SJCRH30 (cell line): ENCODE measurements at regions not wholly inside any gene's neighbourhood (a gene's known extent, or its start where the extent isn't known, plus 50 kb on each side); places are given as distances from the start of the nearest gene placed in this dataset.
A peak's percentile ranks its signal among the peaks of the same experiment; 100 is the strongest.
"Not testable (repeated sequence)": the region's sequence is repeated elsewhere in the genome, so short reads cannot be mapped to it uniquely, and the experiment has no call there.

Experiments used
- DNase-seq, 2 experiments: peaks; one replicate each; pipeline ENCODE4 v3.0.0-alpha.2; 2015 to 2020
- H3K27ac ChIP-seq: fragments of 250-450 bp; sonication (Bioruptor Pico); 2 replicates; pipeline ENCODE4 v1.5.1; 2020; ENCODE audit warnings: mild to moderate bottlenecking, moderate library complexity
- H3K27me3 ChIP-seq: fragments of 250-450 bp; sonication (Bioruptor Pico); 2 replicates; pipeline ENCODE4 v1.5.1; 2020; ENCODE audit warnings: mild to moderate bottlenecking, moderate library complexity
- H3K36me3 ChIP-seq: fragments of 250-450 bp; sonication (Bioruptor Pico); 2 replicates; pipeline ENCODE4 v1.5.1; 2020; ENCODE audit warnings: mild to moderate bottlenecking, moderate library complexity
- H3K4me1 ChIP-seq: fragments of 250-450 bp; sonication (Bioruptor Pico); 2 replicates; pipeline ENCODE4 v1.5.1; 2020; ENCODE audit warnings: mild to moderate bottlenecking, moderate library complexity
- H3K4me3 ChIP-seq: fragments of 250-450 bp; sonication (Bioruptor Pico); 2 replicates; pipeline ENCODE4 v1.5.1; 2020; ENCODE audit warnings: mild to moderate bottlenecking, moderate library complexity
- H3K9me3 ChIP-seq: fragments of 250-450 bp; sonication (Bioruptor Pico); replicated peaks from 2 replicates; pipeline ENCODE4 v1.5.1; 2020; ENCODE audit warnings: mild to moderate bottlenecking, moderate library complexity

DNA sequence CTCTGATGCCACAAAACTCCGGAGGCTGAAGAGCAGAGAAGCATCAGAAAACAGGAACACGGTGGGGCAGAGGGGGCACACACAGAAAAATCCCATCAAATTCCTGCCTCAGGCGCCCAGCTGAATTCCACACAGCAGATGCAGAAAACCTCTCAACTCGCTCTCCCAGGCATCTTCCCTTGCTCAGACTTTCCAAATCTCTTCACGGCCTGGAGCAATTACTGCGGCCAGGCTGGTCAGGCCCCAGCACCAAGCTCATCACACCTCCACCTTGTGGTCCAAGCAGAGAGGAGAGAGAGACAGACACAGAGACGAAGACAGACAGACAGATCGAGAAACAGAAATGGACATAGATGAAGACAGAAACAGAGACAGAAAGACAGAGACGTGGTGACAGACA lies 89.0 kb downstream of the NCOR2 start:
- peaks cover 7% of the 10 kb centered on the region for H3K9me3 ChIP-seq
- H3K4me3 ChIP-seq, result no peak overlapping the region
- no peaks in the 10 kb centered on the region for H3K27me3 ChIP-seq
- H3K36me3 ChIP-seq, result peaks cover 52% of the 10 kb centered on the region
- peaks cover 40% of the 10 kb centered on the region for H3K4me1 ChIP-seq
- DNase-seq, result no peak
- no peak overlapping the region for H3K27ac ChIP-seq

DNA sequence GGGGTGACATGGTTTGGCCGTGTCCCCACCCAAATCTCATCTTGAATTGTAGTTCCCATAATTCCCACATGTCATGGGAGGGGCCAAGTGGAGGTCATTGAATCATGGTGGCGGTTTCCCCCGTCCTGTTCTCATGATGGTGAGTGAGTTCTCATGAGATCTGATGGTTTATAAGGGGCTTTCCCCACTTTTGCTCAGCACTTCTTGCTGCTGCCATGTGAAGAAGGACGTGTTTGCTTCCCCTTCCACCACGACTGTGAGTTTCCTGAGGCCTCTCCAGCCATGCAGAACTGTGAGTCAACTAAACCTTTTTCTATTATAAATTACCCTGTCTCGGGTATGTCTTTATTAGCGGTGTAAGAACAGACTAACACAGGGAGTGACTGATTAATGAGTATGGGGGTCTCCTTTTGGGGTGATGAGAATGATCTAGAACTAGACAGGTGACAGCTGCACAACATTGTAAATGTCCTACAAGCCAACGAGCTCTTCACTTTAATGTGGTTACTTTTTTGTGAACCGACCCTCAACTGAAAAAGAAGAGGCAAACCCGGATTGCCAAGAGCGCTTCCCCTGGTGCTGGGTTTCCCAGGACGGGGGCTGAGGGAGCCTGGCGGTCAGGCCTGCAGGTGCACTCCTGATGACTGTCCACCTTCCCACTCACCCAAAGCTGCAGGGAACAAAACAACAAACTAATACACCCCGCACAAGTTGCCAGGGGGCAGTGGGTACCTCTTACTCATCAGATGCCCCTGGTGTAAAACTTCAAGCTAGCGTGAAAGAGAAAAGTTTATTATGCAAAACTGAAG lies 90.1 kb downstream of the NCOR2 start:
- Histone ChIP-seq H3K27me3 (no peaks in the 10 kb centered on the region), H3K4me1 (peaks cover 40% of the 10 kb centered on the region), H3K4me3 (no peak overlapping the region), H3K36me3 (peaks cover 60% of the 10 kb centered on the region), H3K9me3 (peaks cover 14% of the 10 kb centered on the region), H3K27ac (no peak overlapping the region)
- DNase-seq, result no peak

DNA sequence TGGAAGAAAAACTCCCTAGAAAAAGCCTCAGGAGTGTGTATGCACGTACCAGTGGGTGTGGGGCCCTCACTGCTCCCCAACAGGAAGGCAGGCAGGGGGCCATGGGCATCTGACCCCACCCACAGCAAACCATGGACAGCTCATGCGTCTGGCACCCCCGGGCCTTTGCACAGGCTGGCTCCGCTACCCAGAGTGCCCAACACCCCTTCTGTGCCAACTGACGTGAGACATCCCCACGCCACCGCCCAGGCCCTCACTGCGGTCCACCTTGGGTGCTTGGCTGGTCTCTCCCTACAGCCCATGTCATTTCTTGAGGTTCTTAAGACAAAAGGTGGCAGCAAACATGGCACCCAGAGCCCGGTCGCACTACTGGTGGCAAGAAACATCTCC lies 91.4 kb downstream of the NCOR2 start:
- Histone ChIP-seq H3K4me1 (peaks cover 36% of the 10 kb centered on the region), H3K27ac (no peak overlapping the region), H3K27me3 (no peaks in the 10 kb centered on the region), H3K36me3 (peaks cover 69% of the 10 kb centered on the region), H3K4me3 (no peak overlapping the region), H3K9me3 (peaks cover 14% of the 10 kb centered on the region)
- DNase-seq, result no peak

DNA sequence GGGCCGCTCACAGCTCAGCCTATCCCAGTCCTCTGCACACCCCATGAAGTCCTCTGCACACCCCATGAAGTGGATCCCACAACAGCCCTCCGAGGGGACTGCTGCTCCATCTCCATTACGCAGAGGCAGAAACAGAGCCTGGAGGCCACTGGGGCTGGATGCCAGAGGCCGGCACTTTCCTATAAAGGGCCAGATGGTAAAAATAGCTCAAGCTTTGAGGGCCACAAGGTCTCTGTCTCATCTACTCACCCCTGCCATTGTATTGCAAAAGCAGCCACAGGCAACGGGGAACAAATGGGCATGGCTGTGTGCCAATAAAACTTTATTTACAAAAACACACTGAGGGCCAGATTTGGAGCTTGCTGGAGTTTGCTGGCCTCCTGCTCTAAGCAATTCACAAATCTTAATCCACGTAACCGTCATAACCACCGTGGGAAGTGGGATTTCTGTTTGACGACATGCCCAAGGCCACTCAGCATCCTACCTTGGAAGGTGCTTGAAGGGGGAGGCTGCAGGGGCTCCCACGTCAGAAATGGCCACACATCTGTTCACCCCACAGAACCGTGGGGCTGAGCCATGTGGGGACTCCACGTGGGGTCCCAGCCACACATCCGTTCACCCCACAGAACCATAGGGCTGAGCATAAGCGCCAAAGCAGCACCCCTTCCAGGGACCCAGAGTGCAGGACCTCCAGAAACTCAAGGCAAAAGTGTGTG lies 92.0 kb downstream of the NCOR2 start:
- Histone ChIP-seq H3K27me3 (no peaks in the 10 kb centered on the region), H3K9me3 (peaks cover 15% of the 10 kb centered on the region), H3K4me1 (peaks cover 33% of the 10 kb centered on the region), H3K27ac (peak overlapping the region; percentile 73), H3K36me3 (peaks cover 74% of the 10 kb centered on the region), H3K4me3 (no peak overlapping the region)
- DNase-seq, result no peak

DNA sequence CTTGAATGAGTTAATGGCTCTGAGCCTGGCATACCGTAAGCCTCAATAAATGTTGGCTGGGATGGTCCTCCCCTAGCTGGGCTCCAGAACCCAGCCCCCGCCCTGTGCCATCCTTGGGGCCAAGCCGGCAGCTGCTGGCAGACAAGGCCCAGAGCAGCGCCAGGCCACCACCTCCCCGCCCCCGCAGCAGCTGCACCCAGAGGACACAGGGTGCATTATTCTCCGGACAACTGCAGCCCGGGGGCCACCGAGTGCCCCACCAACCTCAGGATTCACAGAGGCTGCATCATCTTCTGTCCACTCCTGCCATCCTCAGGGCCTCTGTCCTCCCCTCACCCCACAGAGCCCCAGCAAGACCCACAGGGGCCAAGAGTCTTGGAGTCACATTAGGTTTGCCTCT lies 92.7 kb downstream of the NCOR2 start:
- no peaks in the 10 kb centered on the region for H3K27me3 ChIP-seq
- peak; percentile 72 for DNase-seq
- H3K9me3 ChIP-seq, result peaks cover 18% of the 10 kb centered on the region
- H3K27ac ChIP-seq, result peak overlapping the region; percentile 73
- H3K36me3 ChIP-seq, result peaks cover 81% of the 10 kb centered on the region
- H3K4me1 ChIP-seq, result peaks cover 26% of the 10 kb centered on the region
- H3K4me3 ChIP-seq, result no peak overlapping the region

DNA sequence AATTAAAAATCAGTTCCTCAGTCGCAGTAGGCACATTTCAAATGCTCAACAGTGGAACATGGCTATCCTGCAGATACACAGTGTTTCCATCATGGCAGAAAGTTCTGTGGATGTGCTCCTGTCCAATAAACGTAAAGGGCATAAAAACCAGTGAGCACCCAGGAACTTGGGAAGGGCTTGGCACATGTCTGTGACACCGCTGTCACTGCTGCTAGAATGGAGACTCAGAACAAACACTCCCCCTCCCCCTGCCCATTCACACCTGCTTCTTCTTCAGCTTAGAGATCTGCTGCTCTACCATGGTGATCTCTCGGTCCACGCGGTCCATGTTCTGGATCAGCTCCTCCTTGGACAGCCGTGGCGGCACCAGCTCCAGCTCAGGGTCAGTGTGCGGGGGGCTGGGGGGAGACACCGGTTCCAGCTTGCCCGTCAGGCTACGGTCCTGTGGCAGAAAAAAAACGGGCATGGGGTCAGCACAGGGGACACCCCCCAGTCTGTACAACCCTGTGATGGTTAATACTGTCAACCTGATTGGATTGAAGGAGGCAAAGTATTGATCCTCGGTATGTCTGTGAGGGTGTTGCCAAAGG lies 94.6 kb downstream of the NCOR2 start:
- Histone ChIP-seq H3K4me1 (peaks cover 16% of the 10 kb centered on the region), H3K27me3 (no peaks in the 10 kb centered on the region), H3K4me3 (no peak overlapping the region), H3K27ac (no peak overlapping the region), H3K36me3 (peaks cover 84% of the 10 kb centered on the region), H3K9me3 (peaks cover 18% of the 10 kb centered on the region)
- DNase-seq, result no peak

DNA sequence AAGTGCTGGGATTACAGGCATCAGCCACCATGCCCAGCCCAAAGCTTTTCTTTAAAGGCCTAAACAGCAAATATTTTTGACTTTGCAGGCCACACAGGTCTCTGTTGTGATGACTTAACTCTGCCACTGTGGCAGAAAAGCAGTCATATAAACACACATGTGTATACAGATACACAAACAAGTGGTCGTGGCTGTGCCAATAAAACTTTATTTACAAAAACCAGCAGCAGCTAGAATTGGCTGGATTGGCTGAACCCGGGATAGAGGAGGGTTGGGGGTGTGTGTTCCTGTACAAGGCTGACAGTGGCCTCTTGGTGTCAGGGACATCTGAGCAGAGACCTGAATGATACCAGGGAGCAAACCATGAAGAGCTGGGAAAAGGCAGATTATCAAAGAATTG lies 95.6 kb downstream of the NCOR2 start:
- peaks cover 75% of the 10 kb centered on the region for H3K36me3 ChIP-seq

DNA sequence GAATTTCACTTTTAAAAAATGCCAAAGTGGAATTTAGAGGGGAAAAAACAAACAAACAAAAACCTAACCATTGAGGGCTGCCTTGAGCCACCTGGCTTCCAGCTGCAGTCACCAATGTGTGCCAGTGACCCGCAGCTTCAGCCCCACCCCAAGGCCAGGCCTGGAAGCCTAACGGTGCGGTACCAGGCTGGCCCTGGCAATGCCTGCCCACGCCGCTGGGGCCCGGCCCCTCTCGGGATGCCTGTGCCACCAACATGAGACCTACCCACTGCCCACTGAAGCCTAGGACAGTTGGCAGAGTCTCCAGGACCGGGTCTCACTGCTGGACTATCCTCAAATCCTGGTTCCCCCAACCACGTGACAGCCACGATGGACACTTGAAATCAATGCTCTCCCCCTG lies 96.6 kb downstream of the NCOR2 start:
- no peak overlapping the region for H3K4me3 ChIP-seq
- H3K4me1 ChIP-seq, result peaks cover 16% of the 10 kb centered on the region
- H3K27me3 ChIP-seq, result no peaks in the 10 kb centered on the region
- no peak for DNase-seq
- peaks cover 73% of the 10 kb centered on the region for H3K36me3 ChIP-seq
- H3K27ac ChIP-seq, result no peak overlapping the region
- peaks cover 18% of the 10 kb centered on the region for H3K9me3 ChIP-seq

More for the DNA sequence above, 95.6 kb downstream of the NCOR2 start:
- Histone ChIP-seq H3K4me3 (no peak overlapping the region), H3K9me3 (peaks cover 18% of the 10 kb centered on the region), H3K27me3 (no peaks in the 10 kb centered on the region), H3K27ac (no peak overlapping the region), H3K4me1 (peaks cover 16% of the 10 kb centered on the region)
- no peak for DNase-seq

DNA sequence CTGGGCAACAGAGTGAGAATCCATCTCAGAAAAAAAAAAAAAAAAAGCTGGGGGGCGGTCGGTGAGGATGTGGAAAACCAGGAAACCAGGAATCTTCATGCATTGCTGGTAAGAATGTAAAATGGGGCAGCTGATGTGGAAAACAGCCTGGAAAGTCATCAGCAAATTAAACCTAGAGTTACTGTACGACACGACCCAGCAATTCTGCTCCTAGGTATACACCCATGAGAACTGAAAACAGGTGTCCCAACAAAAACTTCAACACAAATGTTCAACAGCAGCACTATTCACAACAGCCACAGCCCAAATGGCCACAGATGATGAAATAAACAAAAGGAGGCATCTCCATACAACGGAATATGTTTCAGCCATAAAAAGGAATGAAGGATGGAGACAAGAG lies 97.3 kb downstream of the NCOR2 start:
- no peaks in the 10 kb centered on the region for H3K27me3 ChIP-seq
- H3K27ac ChIP-seq, result no peak overlapping the region
- no peak for DNase-seq
- H3K4me3 ChIP-seq, result no peak overlapping the region
- peaks cover 10% of the 10 kb centered on the region for H3K4me1 ChIP-seq
- H3K36me3 ChIP-seq, result peaks cover 75% of the 10 kb centered on the region
- H3K9me3 ChIP-seq, result peaks cover 18% of the 10 kb centered on the region

DNA sequence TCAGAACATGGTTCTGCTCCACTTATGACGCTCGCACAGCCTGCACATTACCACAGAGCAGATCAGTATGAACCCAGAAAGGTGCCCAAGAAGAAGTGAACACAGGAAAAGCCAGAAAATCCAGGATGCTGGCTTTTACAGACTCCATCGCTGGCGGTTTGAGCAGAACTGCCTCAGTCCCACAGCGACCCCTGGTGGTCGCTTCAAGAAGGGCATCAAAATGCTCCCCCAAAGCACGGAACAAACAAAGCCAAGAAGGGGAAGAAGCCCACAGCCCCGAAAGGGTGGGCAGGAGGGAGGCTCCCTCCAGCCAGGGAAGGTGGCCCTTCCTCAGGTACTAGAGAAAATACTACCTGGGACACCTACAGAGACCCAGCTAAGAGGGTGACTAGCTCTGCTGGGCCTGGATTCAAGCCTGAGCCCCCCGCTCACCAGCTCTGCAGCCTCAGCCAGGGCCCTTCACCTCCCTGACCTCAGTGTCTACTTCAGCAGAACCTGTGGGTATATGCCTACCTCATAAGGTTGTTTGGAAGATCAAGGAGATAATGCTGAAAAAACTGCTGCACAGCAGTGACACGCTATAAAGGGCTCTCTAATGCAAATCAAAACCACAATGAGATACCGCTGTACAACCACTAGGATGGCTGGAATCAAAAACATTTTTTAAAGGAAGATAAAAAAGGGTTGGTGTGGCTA lies 98.1 kb downstream of the NCOR2 start:
- Histone ChIP-seq H3K36me3 (peaks cover 72% of the 10 kb centered on the region), H3K4me1 (peaks cover 6% of the 10 kb centered on the region), H3K27me3 (no peaks in the 10 kb centered on the region), H3K27ac (no peak overlapping the region), H3K9me3 (peaks cover 18% of the 10 kb centered on the region), H3K4me3 (no peak overlapping the region)
- no peak for DNase-seq

DNA sequence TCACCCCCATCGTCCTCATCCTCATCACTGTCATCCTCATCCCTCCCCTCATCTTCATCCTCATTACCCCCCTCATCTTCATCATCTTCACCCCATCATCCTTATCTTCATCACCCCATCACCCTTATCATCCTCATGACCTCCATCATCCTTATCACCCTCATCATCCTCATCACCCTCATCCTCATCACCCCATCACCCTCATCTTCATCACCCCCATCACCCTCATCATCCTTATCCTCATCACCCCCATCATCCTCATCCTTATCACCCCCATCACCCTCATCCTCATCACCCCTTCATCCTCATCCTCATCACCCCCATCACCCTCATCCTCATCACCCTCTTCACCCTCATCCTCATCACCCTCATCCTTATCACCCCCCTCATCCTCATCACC lies 99.9 kb downstream of the NCOR2 start:
- DNase-seq, result not testable (repeated sequence)
- H3K36me3 ChIP-seq, result peaks cover 56% of the 10 kb centered on the region

DNA sequence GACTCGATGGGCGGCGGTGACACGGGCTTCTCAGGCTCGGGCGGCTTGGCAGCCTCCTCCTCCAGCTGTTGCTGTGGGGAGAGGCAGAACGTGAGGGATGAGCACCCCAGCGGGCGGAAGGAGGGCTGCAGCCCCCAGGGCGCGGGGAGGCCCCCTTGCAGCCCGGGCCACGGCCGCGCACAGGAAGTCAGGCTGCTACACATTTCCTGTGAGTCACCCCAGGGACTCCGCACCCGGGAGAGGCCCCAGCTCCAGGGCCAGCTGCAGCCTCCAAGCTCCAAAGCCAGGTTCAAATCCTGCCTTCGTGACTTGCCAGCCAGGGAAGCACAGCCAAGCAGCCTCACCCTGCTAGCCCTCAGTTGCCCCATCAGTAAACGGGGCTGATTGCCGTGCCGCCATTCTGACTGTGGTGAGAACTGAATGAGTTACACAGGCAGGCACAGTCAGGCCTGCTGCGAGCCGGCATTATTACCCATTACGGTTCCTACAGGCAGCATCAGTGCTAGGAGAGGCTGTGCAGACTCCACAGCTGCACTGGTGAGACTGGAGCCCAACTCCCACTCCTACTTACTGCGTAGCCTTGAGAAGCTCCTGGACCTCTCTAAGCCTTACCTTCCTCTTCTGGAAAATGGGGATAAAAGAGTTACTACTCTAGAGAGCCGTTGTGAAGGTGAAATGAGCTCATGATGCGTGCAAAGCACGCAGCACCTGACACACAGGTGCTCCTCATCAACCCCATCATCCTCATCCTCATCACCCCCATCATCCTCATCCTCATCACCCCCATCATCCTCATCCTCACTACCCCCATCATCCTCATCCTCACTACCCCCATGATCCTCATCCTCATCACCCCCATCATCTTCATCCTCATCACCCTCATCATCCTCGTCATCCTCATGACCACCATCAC lies 100.9 kb downstream of the NCOR2 start:
- DNase-seq, result peak; percentile 72 to 75
- H3K27ac ChIP-seq, result 0 out of 2 replicates have a peak overlapping the region, but pooled peaks have one; percentile 14
- peaks cover 55% of the 10 kb centered on the region for H3K36me3 ChIP-seq

More for the DNA sequence above, 99.9 kb downstream of the NCOR2 start:
- not testable (repeated sequence) for H3K27ac ChIP-seq, H3K27me3 ChIP-seq, H3K9me3 ChIP-seq, H3K4me3 ChIP-seq
- H3K4me1 ChIP-seq, result peaks cover 17% of the 10 kb centered on the region

DNA sequence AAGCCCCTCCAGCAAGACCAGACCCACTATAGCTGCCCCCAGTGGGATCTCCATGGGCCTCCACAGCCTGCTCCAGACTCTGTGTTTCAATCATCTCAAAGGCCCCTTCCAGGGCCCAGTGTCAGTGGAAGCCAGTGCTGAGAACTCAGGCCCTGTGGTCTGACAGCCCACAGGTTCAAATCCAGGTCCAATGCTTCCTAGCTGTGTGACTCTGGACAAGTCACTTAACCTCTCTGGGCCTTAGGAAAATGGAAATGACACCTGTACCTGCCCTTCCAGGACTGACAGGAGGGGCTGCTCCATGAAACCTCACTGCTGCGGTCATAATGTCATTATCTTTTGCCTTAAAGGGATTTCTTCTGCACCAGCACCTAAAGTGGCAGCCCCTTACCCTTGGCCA lies 101.9 kb downstream of the NCOR2 start:
- no peaks in the 10 kb centered on the region for H3K27me3 ChIP-seq
- no peak for DNase-seq
- 0 out of 2 replicates have a peak, but pooled peaks cover 4% of the 10 kb centered on the region for H3K9me3 ChIP-seq
- H3K4me3 ChIP-seq, result no peak overlapping the region
- peaks cover 18% of the 10 kb centered on the region for H3K4me1 ChIP-seq
- H3K27ac ChIP-seq, result no peak overlapping the region
- H3K36me3 ChIP-seq, result peaks cover 53% of the 10 kb centered on the region

More for the DNA sequence above, 100.9 kb downstream of the NCOR2 start:
- peaks cover 18% of the 10 kb centered on the region for H3K4me1 ChIP-seq
- no peaks in the 10 kb centered on the region for H3K27me3 ChIP-seq
- 0 out of 2 replicates have a peak, but pooled peaks cover 4% of the 10 kb centered on the region for H3K9me3 ChIP-seq
- no peak overlapping the region for H3K4me3 ChIP-seq

DNA sequence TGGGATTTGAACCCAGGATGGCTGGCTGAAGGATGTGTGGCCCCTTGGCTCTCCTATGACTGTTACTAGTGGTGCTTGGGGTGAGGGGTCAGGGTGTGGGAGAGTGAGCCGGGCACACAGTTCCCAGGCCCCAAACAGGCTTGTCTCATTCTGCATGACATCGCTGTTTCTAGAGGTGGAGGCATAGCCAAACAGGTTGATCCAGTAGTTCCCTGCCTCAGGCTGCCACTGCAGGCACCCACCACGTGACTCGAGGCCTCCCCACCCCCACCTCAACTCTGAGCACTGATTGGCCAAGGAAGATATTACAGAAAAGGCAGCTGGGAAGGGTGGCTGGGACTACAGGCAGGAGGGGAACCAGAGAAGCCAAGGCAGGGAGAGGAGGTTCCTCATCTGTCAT lies 102.6 kb downstream of the NCOR2 start:
- Histone ChIP-seq H3K36me3 (peaks cover 53% of the 10 kb centered on the region), H3K4me3 (no peak overlapping the region), H3K27me3 (no peaks in the 10 kb centered on the region), H3K27ac (no peak overlapping the region), H3K4me1 (peaks cover 18% of the 10 kb centered on the region), H3K9me3 (no peaks in the 10 kb centered on the region)
- no peak for DNase-seq
